EH (cell line): ENCODE measurements at regions not wholly inside any gene's neighbourhood (a gene's known extent, or its start where the extent isn't known, plus 50 kb on each side); places are given as distances from the start of the nearest gene placed in this dataset.

Experiments
- DNase-seq: peaks from one replicate; pipeline ENCODE4 v3.0.0-alpha.2; 2015; ENCODE audit warnings: low read depth

- no peak for DNase-seq
These were observed 503.9 kb upstream of the NR2F2 start for GRCh38 chr15:95826412-95827195.

DNA sequence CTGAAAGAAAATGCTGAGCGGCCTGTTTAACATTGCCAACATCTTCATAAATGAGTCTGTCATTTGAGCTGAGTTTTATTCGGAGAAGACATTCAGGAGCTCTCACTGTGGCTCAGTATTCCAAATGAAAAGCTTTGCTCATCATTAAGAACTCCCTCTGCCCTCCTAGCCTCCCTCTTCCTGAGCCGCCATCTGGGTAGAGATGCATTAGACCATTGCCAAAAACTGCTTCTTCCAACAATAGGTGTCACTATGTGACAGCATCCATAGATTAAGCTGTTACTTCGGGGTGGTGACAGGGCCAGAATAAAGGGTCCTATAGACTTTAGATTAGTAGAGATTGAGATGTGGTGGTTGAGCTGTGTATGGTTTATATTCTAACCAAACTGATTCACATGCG lies 501.4 kb upstream of the NR2F2 start:
- no peak for DNase-seq

DNA sequence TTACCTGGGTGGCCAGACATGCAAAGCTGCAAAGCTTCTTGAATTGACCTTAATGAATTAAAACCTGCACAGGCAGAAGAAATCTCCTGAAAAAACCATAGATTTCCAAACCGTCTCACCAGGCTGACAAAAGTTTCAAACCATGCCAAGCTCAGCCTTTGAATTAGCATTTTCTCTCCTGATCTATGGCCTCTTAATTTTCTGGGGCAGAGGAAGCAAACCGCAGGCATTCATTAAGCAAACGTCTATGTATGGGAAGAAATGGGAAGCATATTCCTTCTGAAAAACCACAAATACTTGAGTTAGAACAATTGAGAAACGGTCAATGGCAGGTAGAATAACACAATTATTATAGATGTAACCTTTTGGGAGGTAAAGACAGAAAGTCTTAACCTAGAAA lies 500.2 kb upstream of the NR2F2 start:
- DNase-seq: no peak

- no peak for DNase-seq
These were observed 497.8 kb upstream of the NR2F2 start for GRCh38 chr15:95832668-95833067.

- DNase-seq: no peak
These were observed 496.3 kb upstream of the NR2F2 start for GRCh38 chr15:95834028-95834804.

DNA sequence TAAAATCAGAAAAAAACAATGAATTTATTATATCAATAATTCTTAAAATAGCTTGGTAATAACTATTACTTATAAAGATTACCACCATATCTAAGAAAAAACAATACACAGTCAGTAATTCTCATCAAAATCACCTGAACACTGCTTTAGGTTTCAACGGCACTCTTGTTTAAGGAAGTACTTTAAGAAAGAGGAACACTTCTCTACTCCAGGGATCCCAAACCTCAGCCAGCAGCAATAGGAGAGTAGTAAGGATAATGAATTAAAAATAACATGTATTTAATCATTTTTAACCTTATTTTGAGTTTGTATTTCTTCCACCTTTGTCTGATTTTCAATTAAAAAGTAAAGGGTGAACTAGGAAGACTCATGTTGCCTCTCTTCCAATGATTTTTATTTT lies 494.0 kb upstream of the NR2F2 start:
- DNase-seq: no peak

DNA sequence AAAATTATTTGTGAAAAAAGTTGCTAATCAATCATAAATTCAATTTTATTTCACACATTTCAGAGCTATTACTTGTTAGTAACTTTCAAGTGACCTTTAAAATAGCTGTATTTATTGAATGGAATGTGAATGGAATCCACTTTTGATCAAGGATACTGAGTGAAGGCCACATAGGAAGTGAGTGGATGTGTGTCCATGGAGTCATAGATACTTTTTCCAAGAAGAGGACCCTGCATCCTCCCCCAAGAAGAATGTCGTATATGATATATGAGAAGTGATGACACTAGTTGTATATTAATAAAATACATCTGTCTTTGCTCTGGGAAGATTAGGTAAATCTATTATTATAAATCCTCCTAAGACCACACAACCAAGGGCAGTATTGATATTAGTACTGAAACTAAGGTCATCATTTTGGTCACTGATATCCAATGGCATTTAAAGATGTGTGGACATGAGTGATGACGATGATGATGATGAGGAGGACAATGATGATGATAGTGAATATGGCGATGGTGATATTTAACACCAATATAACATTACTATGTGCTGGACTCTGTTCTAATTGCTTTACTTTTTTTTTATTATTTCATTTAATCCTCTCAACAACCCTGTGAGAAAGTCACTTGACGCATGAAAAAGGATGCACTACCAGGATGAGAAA lies 493.0 kb upstream of the NR2F2 start:
- DNase-seq: peak; percentile 35

- no peak for DNase-seq
These were observed 491.1 kb upstream of the NR2F2 start for GRCh38 chr15:95839367-95839782.

DNA sequence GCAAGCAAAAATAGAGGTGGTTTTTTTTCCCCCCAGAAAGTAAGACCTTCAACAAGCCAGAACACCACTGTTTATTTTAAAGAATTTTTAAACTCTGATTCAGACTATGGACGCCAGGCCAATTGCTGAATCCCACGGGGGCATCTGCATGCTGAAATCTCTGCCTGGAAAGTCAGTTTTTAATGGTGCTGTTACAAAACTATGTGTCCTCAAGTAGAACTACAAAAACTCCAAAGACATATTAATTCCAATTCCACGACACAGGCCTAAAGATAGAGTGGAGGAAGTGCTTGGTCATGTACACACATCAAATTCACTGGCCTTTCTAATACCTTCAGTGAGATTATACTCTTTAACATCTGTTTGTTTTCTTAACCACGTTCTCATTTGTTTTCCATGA lies 490.5 kb upstream of the NR2F2 start:
- peak; percentile 96 for DNase-seq

DNA sequence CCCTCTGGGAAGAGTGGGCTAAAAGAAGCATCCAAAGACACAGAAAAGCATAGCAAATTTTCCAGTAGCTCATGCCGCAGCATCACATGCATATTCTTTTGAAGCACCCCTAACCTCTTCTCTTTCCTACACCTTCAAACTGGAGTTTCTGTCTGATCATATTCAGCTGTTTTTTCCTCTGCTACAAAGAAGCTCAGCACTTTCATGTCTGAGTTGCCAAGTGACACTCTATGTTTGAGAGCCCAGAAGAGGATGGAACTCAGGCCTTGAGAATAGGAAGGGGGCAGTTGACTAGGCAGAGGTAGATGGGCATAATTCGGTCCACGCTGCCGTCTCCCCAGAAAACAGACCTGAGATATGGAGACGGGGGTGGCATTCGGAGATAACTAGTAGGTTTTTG lies 489.6 kb upstream of the NR2F2 start:
- DNase-seq: no peak

- no peak for DNase-seq
These were observed 487.9 kb upstream of the NR2F2 start for GRCh38 chr15:95842576-95842975.

- DNase-seq: peak; percentile 91
These were observed 487.1 kb upstream of the NR2F2 start for GRCh38 chr15:95843241-95843910.

GRCh38 chr15:95845862-95846515 lies 484.5 kb upstream of the NR2F2 start:
- no peak for DNase-seq

- DNase-seq: no peak
These were observed 482.4 kb upstream of the NR2F2 start for GRCh38 chr15:95848126-95848525.

DNA sequence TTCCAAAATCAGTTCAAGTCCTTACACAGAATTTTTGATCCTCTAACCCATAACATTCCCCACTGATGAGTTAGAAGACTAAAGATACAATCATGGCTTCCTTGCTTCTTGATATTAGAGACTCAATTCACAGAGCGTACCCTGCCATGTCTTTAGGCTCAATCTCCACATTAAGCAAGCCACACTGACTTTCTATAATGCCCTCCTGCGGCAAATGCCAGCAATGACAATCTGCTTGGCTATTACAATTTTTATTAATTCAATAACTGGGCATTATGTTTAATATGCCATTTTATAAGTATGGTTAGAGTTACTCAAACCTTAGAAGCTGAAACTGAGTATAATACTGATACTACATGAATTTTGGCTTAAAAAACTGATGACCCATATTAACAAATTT lies 479.7 kb upstream of the NR2F2 start:
- no peak for DNase-seq

- DNase-seq: peak; percentile 38
These were observed 477.1 kb upstream of the NR2F2 start for GRCh38 chr15:95853350-95853749.

DNA sequence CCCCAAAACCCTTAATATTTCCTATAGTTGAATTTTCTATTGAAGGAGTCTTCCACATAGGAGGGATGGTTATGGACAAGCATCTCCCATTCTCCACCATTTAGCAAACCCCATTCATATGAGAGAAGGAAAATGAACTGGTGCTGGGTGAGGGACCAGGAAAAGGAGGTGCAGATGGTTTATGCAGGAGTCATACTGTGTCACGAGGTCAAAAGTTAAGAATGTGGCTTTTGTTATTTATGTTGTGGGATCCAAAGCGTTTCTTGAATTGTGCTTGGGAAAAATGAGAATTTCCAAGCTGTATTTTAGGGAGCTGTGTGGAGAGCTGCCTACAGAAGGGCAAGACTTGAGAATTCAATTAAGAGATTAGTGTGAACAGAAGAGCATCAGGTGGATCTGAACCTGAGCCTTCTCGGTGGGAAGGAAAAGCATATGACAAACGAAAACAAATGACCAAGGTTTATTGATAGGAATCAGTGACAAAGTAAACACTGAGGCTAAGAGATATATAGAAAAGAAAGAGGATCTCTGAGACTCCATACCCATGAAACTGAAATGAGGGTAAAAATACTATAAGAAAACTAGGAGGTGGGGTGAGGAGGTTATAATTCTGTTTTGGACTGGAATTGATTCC lies 473.3 kb upstream of the NR2F2 start:
- peak; percentile 89 for DNase-seq

DNA sequence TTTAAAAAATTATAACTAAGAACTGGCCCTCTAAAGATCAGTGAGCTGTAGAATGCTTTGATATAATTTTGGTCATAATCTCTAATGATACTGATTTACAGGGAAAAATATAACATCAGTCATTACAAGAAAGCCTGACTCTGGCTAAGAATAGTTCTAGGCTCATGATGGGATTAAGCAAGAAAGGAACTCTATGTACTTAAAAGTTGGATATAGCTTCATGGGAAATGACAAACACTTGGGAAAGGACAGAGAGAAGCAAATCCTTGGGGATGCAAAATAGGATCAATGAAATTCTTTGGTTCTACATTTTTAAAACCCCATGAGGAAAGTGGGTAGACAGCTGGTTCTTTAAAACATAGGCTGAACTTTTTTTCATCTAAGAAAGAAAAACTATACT lies 472.7 kb upstream of the NR2F2 start:
- peak; percentile 36 for DNase-seq

- DNase-seq: no peak
These were observed 470.1 kb upstream of the NR2F2 start for GRCh38 chr15:95860406-95860805.

GRCh38 chr15:95864467-95864886 lies 466.0 kb upstream of the NR2F2 start:
- no peak for DNase-seq

DNA sequence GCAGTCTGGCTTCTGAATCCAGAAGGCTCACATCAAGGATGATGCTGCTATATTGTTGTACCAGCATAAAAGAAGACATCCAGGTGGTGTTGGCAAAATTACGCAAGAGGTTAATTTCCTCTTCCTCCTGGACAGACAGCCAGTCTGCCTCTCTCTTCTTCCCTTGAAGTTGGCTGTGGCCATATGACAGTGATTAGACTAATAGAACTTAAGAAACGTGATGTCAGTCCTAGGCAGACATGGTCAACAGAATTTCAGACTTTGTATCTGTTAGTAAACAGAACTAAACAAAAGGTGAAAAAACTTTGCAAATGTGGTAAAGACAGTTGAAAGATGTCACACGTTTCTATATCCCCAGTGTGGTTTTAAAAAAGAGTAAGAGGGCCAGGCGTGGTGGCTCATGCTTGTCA lies 465.2 kb upstream of the NR2F2 start:
- no peak for DNase-seq
